Activated gamma-delta T cell treated with Interleukin-2 at 50 U/mL for 16 hours (primary cell): ENCODE measurements at regions not wholly inside any gene's neighbourhood (a gene's known extent, or its start where the extent isn't known, plus 50 kb on each side); places are given as distances from the start of the nearest gene placed in this dataset.

Experiments
- DNase-seq: peaks from one replicate; pipeline ENCODE4 v3.0.0-alpha.2; 2020

GRCh38 chr9:105023788-105024187 is 95.8 kb upstream of the ABCA1 start:
- DNase-seq: no peak

- no peak for DNase-seq
Measured at GRCh38 chr9:105024529-105024928, 96.6 kb upstream of the ABCA1 start.

GRCh38 chr9:105026451-105026850 is 98.5 kb upstream of the ABCA1 start:
- no peak for DNase-seq

GRCh38 chr9:105027084-105027483 is 99.1 kb upstream of the ABCA1 start:
- no peak for DNase-seq

- DNase-seq: no peak
Measured at GRCh38 chr9:105030285-105030684, 102.3 kb upstream of the ABCA1 start.

- no peak for DNase-seq
Measured at GRCh38 chr9:105037139-105037538, 109.2 kb upstream of the ABCA1 start.

- no peak for DNase-seq
Measured at GRCh38 chr9:105038051-105038450, 110.1 kb upstream of the ABCA1 start.

- no peak for DNase-seq
Measured at GRCh38 chr9:105039175-105039799, 111.3 kb upstream of the ABCA1 start.

- DNase-seq: no peak
Measured at GRCh38 chr9:105043370-105043936, 115.5 kb upstream of the ABCA1 start.

- no peak for DNase-seq
Measured at GRCh38 chr9:105044518-105044917, 116.6 kb upstream of the ABCA1 start.

- DNase-seq: no peak
Measured at GRCh38 chr9:105046907-105047741, 119.2 kb upstream of the ABCA1 start.

- DNase-seq: no peak
Measured at GRCh38 chr9:105047742-105048041, 119.7 kb upstream of the ABCA1 start.

- no peak for DNase-seq
Measured at GRCh38 chr9:105048331-105048730, 120.4 kb upstream of the ABCA1 start.

GRCh38 chr9:105050296-105050695 is 122.3 kb upstream of the ABCA1 start:
- no peak for DNase-seq

GRCh38 chr9:105051897-105052296 is 123.9 kb upstream of the ABCA1 start:
- no peak for DNase-seq

GRCh38 chr9:105052346-105052745 is 124.4 kb upstream of the ABCA1 start:
- no peak for DNase-seq

- no peak for DNase-seq
Measured at GRCh38 chr9:105053209-105053652, 125.3 kb upstream of the ABCA1 start.

GRCh38 chr9:105054491-105054890 is 126.5 kb upstream of the ABCA1 start:
- no peak for DNase-seq

GRCh38 chr9:105055917-105056316 is 128.0 kb upstream of the ABCA1 start:
- DNase-seq: no peak

- no peak for DNase-seq
Measured at GRCh38 chr9:105057551-105057950, 129.6 kb upstream of the ABCA1 start.

- no peak for DNase-seq
Measured at GRCh38 chr9:105059252-105059651, 131.3 kb upstream of the ABCA1 start.

GRCh38 chr9:105062222-105062855 is 134.4 kb upstream of the ABCA1 start:
- no peak for DNase-seq

- DNase-seq: no peak
Measured at GRCh38 chr9:105064248-105065097, 136.5 kb upstream of the ABCA1 start.
